NCI-H2107 (cell line): ENCODE measurements at regions not wholly inside any gene's neighbourhood (a gene's known extent, or its start where the extent isn't known, plus 50 kb on each side); places are given as distances from the start of the nearest gene placed in this dataset.

Experiments
- DNase-seq: peaks from one replicate; lab custom pipeline; 2025; lab: John Stamatoyannopoulos, UW

- no peak for DNase-seq
These were observed 66.0 kb upstream of the HDAC4 start for GRCh38 chr2:239466755-239467271.

- DNase-seq, result no peak
These were observed 65.4 kb upstream of the HDAC4 start for GRCh38 chr2:239466061-239466754.

GRCh38 chr2:239465017-239466001 is 64.5 kb upstream of the HDAC4 start:
- no peak for DNase-seq

GRCh38 chr2:239464166-239465016 is 63.6 kb upstream of the HDAC4 start:
- DNase-seq, result no peak

- DNase-seq, result no peak
These were observed 62.8 kb upstream of the HDAC4 start for GRCh38 chr2:239463541-239464165.

- DNase-seq, result no peak
These were observed 62.1 kb upstream of the HDAC4 start for GRCh38 chr2:239462671-239463506.

GRCh38 chr2:239462191-239462515 is 61.3 kb upstream of the HDAC4 start:
- no peak for DNase-seq

- DNase-seq, result no peak
These were observed 60.7 kb upstream of the HDAC4 start for GRCh38 chr2:239461291-239462190.

GRCh38 chr2:239460780-239461179 is 60.0 kb upstream of the HDAC4 start:
- DNase-seq, result no peak

- no peak for DNase-seq
These were observed 58.8 kb upstream of the HDAC4 start for GRCh38 chr2:239459606-239460005.

GRCh38 chr2:239459056-239459455 is 58.2 kb upstream of the HDAC4 start:
- no peak for DNase-seq

GRCh38 chr2:239457586-239458445 is 57.0 kb upstream of the HDAC4 start:
- DNase-seq, result no peak

- DNase-seq, result no peak
These were observed 56.1 kb upstream of the HDAC4 start for GRCh38 chr2:239456940-239457339.

- no peak for DNase-seq
These were observed 54.8 kb upstream of the HDAC4 start for GRCh38 chr2:239455436-239456203.

GRCh38 chr2:239454507-239454906 is 53.7 kb upstream of the HDAC4 start:
- DNase-seq, result no peak
